ENCODE measurements at regions not wholly inside any gene's neighbourhood (a gene's known extent, or its start where the extent isn't known, plus 50 kb on each side); places are given as distances from the start of the nearest gene placed in this dataset.

GRCh38 chr18:73214970-73215369 lies 347.2 kb upstream of the NETO1 start:
- Histone ChIP-seq H2BK5ac (ENCODE audit: low read depth, low read length, poor library complexity) (no peak overlapping the region), H2AFZ (ENCODE audit: insufficient read depth, low read length, poor library complexity) (no peak overlapping the region), H3K4ac (ENCODE audit: low read depth, low read length) (no peak overlapping the region), H3K27me3 (ENCODE audit: insufficient read depth, low read length) (no peaks in the 10 kb centered on the region), H4K12ac (ENCODE audit: low read depth, low read length) (no peak overlapping the region), H3K27ac (ENCODE audit: low read depth, low read length) (no peak overlapping the region), H4K91ac (ENCODE audit: low read depth, low read length) (no peak overlapping the region), H3K79me1 (ENCODE audit: low read length) (no peaks in the 10 kb centered on the region), H2AK5ac (ENCODE audit: low read length) (no peak overlapping the region), H3K4me2 (ENCODE audit: low read length) (no peak overlapping the region), H4K8ac (ENCODE audit: low read depth, low read length) (no peak overlapping the region), H2BK12ac (ENCODE audit: low read length) (no peak overlapping the region), H3K4me1 (ENCODE audit: control insufficient read depth in 1 of 2, insufficient read depth in 2 of 2, low read length in 2 of 2) (no peaks in the 10 kb centered on the region), H2BK120ac (ENCODE audit: insufficient read depth, low read length, poor library complexity) (no peak overlapping the region), H3K9me3 (ENCODE audit: insufficient read depth, low read depth, low read length) (no peaks in the 10 kb centered on the region), H3K23ac (ENCODE audit: low read length) (no peak overlapping the region), H3K79me2 (ENCODE audit: control insufficient read depth, insufficient read depth, low read length, poor library complexity) (no peaks in the 10 kb centered on the region), H3K9ac (ENCODE audit: low read length) (no peak overlapping the region), H3K14ac (ENCODE audit: low read length) (no peak overlapping the region), H3K18ac (ENCODE audit: low read length) (no peak overlapping the region), H3K4me3 (ENCODE audit: low read depth, low read length) (no peak overlapping the region), H3K36me3 (ENCODE audit: control insufficient read depth in 1 of 2, insufficient read depth in 2 of 2, low read length in 2 of 2) (no peaks in the 10 kb centered on the region)
- DNase-seq, result no peak
- WGBS (ENCODE audit: extremely low coverage, insufficient coverage, insufficient read length), result no CpG with 5 or more reads among the region's 7 CpGs

GRCh38 chr18:73212442-73212841 lies 344.7 kb upstream of the NETO1 start:
- Histone ChIP-seq H3K36me3 (ENCODE audit: control insufficient read depth in 1 of 2, insufficient read depth in 2 of 2, low read length in 2 of 2) (no peaks in the 10 kb centered on the region), H3K27ac (ENCODE audit: low read depth, low read length) (no peak overlapping the region), H2AK5ac (ENCODE audit: low read length) (no peak overlapping the region), H3K18ac (ENCODE audit: low read length) (no peak overlapping the region), H3K14ac (ENCODE audit: low read length) (no peak overlapping the region), H3K4ac (ENCODE audit: low read depth, low read length) (no peak overlapping the region), H4K8ac (ENCODE audit: low read depth, low read length) (no peak overlapping the region), H3K4me3 (ENCODE audit: low read depth, low read length) (no peak overlapping the region), H3K27me3 (ENCODE audit: insufficient read depth, low read length) (no peaks in the 10 kb centered on the region), H2BK12ac (ENCODE audit: low read length) (no peak overlapping the region), H4K12ac (ENCODE audit: low read depth, low read length) (no peak overlapping the region), H3K79me1 (ENCODE audit: low read length) (no peaks in the 10 kb centered on the region), H3K9ac (ENCODE audit: low read length) (no peak overlapping the region), H2BK120ac (ENCODE audit: insufficient read depth, low read length, poor library complexity) (no peak overlapping the region), H3K23ac (ENCODE audit: low read length) (no peak overlapping the region), H3K9me3 (ENCODE audit: insufficient read depth, low read depth, low read length) (no peaks in the 10 kb centered on the region), H2AFZ (ENCODE audit: insufficient read depth, low read length, poor library complexity) (no peak overlapping the region), H2BK5ac (ENCODE audit: low read depth, low read length, poor library complexity) (no peak overlapping the region), H4K91ac (ENCODE audit: low read depth, low read length) (no peak overlapping the region), H3K79me2 (ENCODE audit: control insufficient read depth, insufficient read depth, low read length, poor library complexity) (no peaks in the 10 kb centered on the region), H3K4me1 (ENCODE audit: control insufficient read depth in 1 of 2, insufficient read depth in 2 of 2, low read length in 2 of 2) (no peaks in the 10 kb centered on the region), H3K4me2 (ENCODE audit: low read length) (no peak overlapping the region)
- peak in 1 of 2 donors; percentile 3 for DNase-seq
- WGBS (ENCODE audit: extremely low coverage, insufficient coverage, insufficient read length), result no CpG with 5 or more reads among the region's 4 CpGs

GRCh38 chr18:73201940-73202339 lies 334.2 kb upstream of the NETO1 start:
- H3K79me1 ChIP-seq (ENCODE audit: low read length), result no peaks in the 10 kb centered on the region
- no peaks in the 10 kb centered on the region for H3K4me1 ChIP-seq (ENCODE audit: control insufficient read depth in 1 of 2, insufficient read depth in 2 of 2, low read length in 2 of 2)
- H3K18ac ChIP-seq (ENCODE audit: low read length), result no peak overlapping the region
- no peak overlapping the region for H3K4me2 ChIP-seq (ENCODE audit: low read length)
- no peak overlapping the region for H4K8ac ChIP-seq (ENCODE audit: low read depth, low read length)
- H3K27me3 ChIP-seq (ENCODE audit: insufficient read depth, low read length), result no peaks in the 10 kb centered on the region
- H4K91ac ChIP-seq (ENCODE audit: low read depth, low read length), result no peak overlapping the region
- H3K9me3 ChIP-seq (ENCODE audit: insufficient read depth, low read depth, low read length), result no peaks in the 10 kb centered on the region
- H3K9ac ChIP-seq (ENCODE audit: low read length), result no peak overlapping the region
- no peak overlapping the region for H3K27ac ChIP-seq (ENCODE audit: low read depth, low read length)
- no peaks in the 10 kb centered on the region for H3K79me2 ChIP-seq (ENCODE audit: control insufficient read depth, insufficient read depth, low read length, poor library complexity)
- no peak overlapping the region for H3K4ac ChIP-seq (ENCODE audit: low read depth, low read length)
- DNase-seq, result no peak
- no peaks in the 10 kb centered on the region for H3K36me3 ChIP-seq (ENCODE audit: control insufficient read depth in 1 of 2, insufficient read depth in 2 of 2, low read length in 2 of 2)
- no peak overlapping the region for H2AFZ ChIP-seq (ENCODE audit: insufficient read depth, low read length, poor library complexity)
- no peak overlapping the region for H4K12ac ChIP-seq (ENCODE audit: low read depth, low read length)
- no peak overlapping the region for H2BK120ac ChIP-seq (ENCODE audit: insufficient read depth, low read length, poor library complexity)
- no CpG with 5 or more reads among the region's 6 CpGs for WGBS (ENCODE audit: extremely low coverage, insufficient coverage, insufficient read length)
- H3K4me3 ChIP-seq (ENCODE audit: low read depth, low read length), result no peak overlapping the region
- H2BK5ac ChIP-seq (ENCODE audit: low read depth, low read length, poor library complexity), result no peak overlapping the region
- no peak overlapping the region for H3K14ac ChIP-seq (ENCODE audit: low read length)
- no peak overlapping the region for H2BK12ac ChIP-seq (ENCODE audit: low read length)
- no peak overlapping the region for H2AK5ac ChIP-seq (ENCODE audit: low read length)
- H3K23ac ChIP-seq (ENCODE audit: low read length), result no peak overlapping the region

- no peaks in the 10 kb centered on the region for H3K4me1 ChIP-seq (ENCODE audit: control insufficient read depth in 1 of 2, insufficient read depth in 2 of 2, low read length in 2 of 2)
Measured at GRCh38 chr18:73199151-73199550, 331.4 kb upstream of the NETO1 start.

More at GRCh38 chr18:73199151-73199550, 331.4 kb upstream of the NETO1 start:
- WGBS (ENCODE audit: extremely low coverage, insufficient coverage, insufficient read length), result no CpG with 5 or more reads among the region's 1 CpG
- H2AFZ ChIP-seq (ENCODE audit: insufficient read depth, low read length, poor library complexity), result no peak overlapping the region
- H3K27me3 ChIP-seq (ENCODE audit: insufficient read depth, low read length), result no peaks in the 10 kb centered on the region
- H4K8ac ChIP-seq (ENCODE audit: low read depth, low read length), result no peak overlapping the region
- no peak overlapping the region for H3K14ac ChIP-seq (ENCODE audit: low read length)
- no peaks in the 10 kb centered on the region for H3K36me3 ChIP-seq (ENCODE audit: control insufficient read depth in 1 of 2, insufficient read depth in 2 of 2, low read length in 2 of 2)
- no peak overlapping the region for H2BK12ac ChIP-seq (ENCODE audit: low read length)
- no peaks in the 10 kb centered on the region for H3K79me1 ChIP-seq (ENCODE audit: low read length)
- H3K27ac ChIP-seq (ENCODE audit: low read depth, low read length), result no peak overlapping the region
- H3K9ac ChIP-seq (ENCODE audit: low read length), result no peak overlapping the region
- DNase-seq, result no peak
- no peak overlapping the region for H3K4ac ChIP-seq (ENCODE audit: low read depth, low read length)
- no peak overlapping the region for H3K23ac ChIP-seq (ENCODE audit: low read length)
- no peak overlapping the region for H2BK5ac ChIP-seq (ENCODE audit: low read depth, low read length, poor library complexity)
- H2AK5ac ChIP-seq (ENCODE audit: low read length), result no peak overlapping the region
- no peak overlapping the region for H4K12ac ChIP-seq (ENCODE audit: low read depth, low read length)
- no peak overlapping the region for H3K4me2 ChIP-seq (ENCODE audit: low read length)
- no peak overlapping the region for H3K4me3 ChIP-seq (ENCODE audit: low read depth, low read length)
- H4K91ac ChIP-seq (ENCODE audit: low read depth, low read length), result no peak overlapping the region
- H3K9me3 ChIP-seq (ENCODE audit: insufficient read depth, low read depth, low read length), result no peaks in the 10 kb centered on the region
- H2BK120ac ChIP-seq (ENCODE audit: insufficient read depth, low read length, poor library complexity), result no peak overlapping the region
- H3K18ac ChIP-seq (ENCODE audit: low read length), result no peak overlapping the region
- no peaks in the 10 kb centered on the region for H3K79me2 ChIP-seq (ENCODE audit: control insufficient read depth, insufficient read depth, low read length, poor library complexity)

Measured in trophoblast cell (in vitro differentiated cells and primary cell).